Mesenchymal stem cell (in vitro differentiated cells and primary cell): ENCODE measurements at regions not wholly inside any gene's neighbourhood (a gene's known extent, or its start where the extent isn't known, plus 50 kb on each side); places are given as distances from the start of the nearest gene placed in this dataset.

Experiments used
- DNase-seq: peaks from one replicate; pipeline ENCODE4 v3.0.0-alpha.2; 2013
- H2AFZ ChIP-seq: one replicate; pipeline ENCODE4 v1.6.1; 2013; ENCODE audit warnings: low read depth, mild to moderate bottlenecking, control low read depth, inconsistent platforms, low read length, moderate library complexity
- H2AK5ac ChIP-seq: 2 replicates; pipeline ENCODE4 v1.6.1; 2013; ENCODE audit warnings: low read length, moderate library complexity, mild to moderate bottlenecking, inconsistent platforms; ENCODE audit not compliant: severe bottlenecking
- H2BK120ac ChIP-seq: one replicate; pipeline ENCODE4 v1.6.1; 2013; ENCODE audit warnings: low read depth, mild to moderate bottlenecking, inconsistent platforms, low read length, moderate library complexity
- H2BK12ac ChIP-seq, 2 experiments: one replicate each; pipeline ENCODE4 v1.6.1; 2013; ENCODE audit warnings: inconsistent platforms in 2 of 2, low read length in 2 of 2, mild to moderate bottlenecking in 2 of 2, moderate library complexity in 2 of 2, control low read depth in 1 of 2
- H2BK15ac ChIP-seq: one replicate; pipeline ENCODE4 v1.6.1; 2013; ENCODE audit warnings: mild to moderate bottlenecking, low read depth, inconsistent platforms; ENCODE audit not compliant: poor library complexity, severe bottlenecking
- H2BK5ac ChIP-seq: 2 replicates; pipeline ENCODE4 v1.6.1; 2013; ENCODE audit warnings: low read depth, mild to moderate bottlenecking, low read length, control low read depth, inconsistent platforms; ENCODE audit not compliant: poor library complexity, severe bottlenecking
- H3K14ac ChIP-seq, 2 experiments: one replicate each; pipeline ENCODE4 v1.6.1; 2013; ENCODE audit warnings: inconsistent platforms in 2 of 2, low read length in 2 of 2, control low read depth in 1 of 2, mild to moderate bottlenecking in 1 of 2, moderate library complexity in 1 of 2
- H3K18ac ChIP-seq, 2 experiments: one replicate each; pipeline ENCODE4 v1.6.1; 2013; ENCODE audit warnings: inconsistent platforms in 2 of 2, low read length in 2 of 2, control low read depth in 1 of 2, low read depth in 1 of 2, mild to moderate bottlenecking in 1 of 2
- H3K23ac ChIP-seq, 2 experiments: one replicate each; pipeline ENCODE4 v1.6.1; 2013; ENCODE audit warnings: inconsistent platforms in 2 of 2, low read length in 2 of 2, mild to moderate bottlenecking in 2 of 2, moderate library complexity in 2 of 2, control low read depth in 1 of 2
- H3K27ac ChIP-seq: 2 replicates; pipeline ENCODE4 v1.5.1; 2013; ENCODE audit warnings: mild to moderate bottlenecking, moderate library complexity, low read length, control low read depth, inconsistent platforms; ENCODE audit not compliant: poor library complexity, severe bottlenecking
- H3K27me3 ChIP-seq, 2 experiments: 2 replicates each; pipeline versions ENCODE4 v1.6.1 to v1.7.0; 2013; ENCODE audit warnings: low read length in 2 of 2, mild to moderate bottlenecking in 2 of 2, moderate library complexity in 2 of 2, control low read depth in 1 of 2, inconsistent platforms in 1 of 2; ENCODE audit not compliant: control insufficient read depth in 1 of 2, insufficient read depth in 1 of 2
- H3K36me3 ChIP-seq, 2 experiments: 2 replicates each; pipeline versions ENCODE4 v1.6.1 to v1.7.0; 2013; ENCODE audit warnings: low read length in 2 of 2, control low read depth in 1 of 2, inconsistent platforms in 1 of 2, low read depth in 1 of 2, mild to moderate bottlenecking in 1 of 2; ENCODE audit not compliant: insufficient read depth in 2 of 2, control insufficient read depth in 1 of 2
- H3K4ac ChIP-seq, 2 experiments: one replicate each; pipeline ENCODE4 v1.6.1; 2013; ENCODE audit warnings: inconsistent platforms in 2 of 2, low read length in 2 of 2, mild to moderate bottlenecking in 2 of 2, moderate library complexity in 2 of 2, control low read depth in 1 of 2, low read depth in 1 of 2
- H3K4me1 ChIP-seq: 2 replicates; pipeline ENCODE4 v1.6.1; 2013; ENCODE audit warnings: low read depth, low read length, control low read depth; ENCODE audit not compliant: control insufficient read depth, insufficient read depth
- H3K4me2 ChIP-seq: 2 replicates; pipeline ENCODE4 v1.6.1; 2013; ENCODE audit warnings: low read length, mild to moderate bottlenecking, inconsistent platforms; ENCODE audit not compliant: poor library complexity, severe bottlenecking
- H3K4me3 ChIP-seq, 2 experiments: 2 replicates each; pipeline versions ENCODE4 v1.5.1 to v1.7.0; 2013; ENCODE audit warnings: low read length in 2 of 2, mild to moderate bottlenecking in 2 of 2, control low read depth in 1 of 2, low read depth in 1 of 2; ENCODE audit not compliant: insufficient read depth in 1 of 2
- H3K79me1 ChIP-seq: replicated peaks from 2 replicates; pipeline ENCODE4 v1.6.1; 2013; ENCODE audit warnings: mild to moderate bottlenecking, control low read depth, low read length, inconsistent platforms; ENCODE audit not compliant: poor library complexity, severe bottlenecking
- H3K9ac ChIP-seq: 2 replicates; pipeline ENCODE4 v1.7.0; 2013; ENCODE audit warnings: mild to moderate bottlenecking, low read length, moderate library complexity
- H3K9me3 ChIP-seq: 2 replicates; pipeline ENCODE4 v1.7.0; 2013; ENCODE audit warnings: mild to moderate bottlenecking, low read length; ENCODE audit not compliant: control insufficient read depth
- H4K8ac ChIP-seq: one replicate; pipeline ENCODE4 v1.6.1; 2013; ENCODE audit warnings: inconsistent platforms, mild to moderate bottlenecking, low read length, moderate library complexity
- H4K91ac ChIP-seq: one replicate; pipeline ENCODE4 v1.6.1; 2013; ENCODE audit warnings: mild to moderate bottlenecking, low read length, inconsistent platforms
- WGBS: methylation state at CpG from one replicate; pipeline ENCODE4 v1.1.7; 2013; ENCODE audit warnings: mixed read lengths; 5-methylcytosine and 5-hydroxymethylcytosine counted together

DNA sequence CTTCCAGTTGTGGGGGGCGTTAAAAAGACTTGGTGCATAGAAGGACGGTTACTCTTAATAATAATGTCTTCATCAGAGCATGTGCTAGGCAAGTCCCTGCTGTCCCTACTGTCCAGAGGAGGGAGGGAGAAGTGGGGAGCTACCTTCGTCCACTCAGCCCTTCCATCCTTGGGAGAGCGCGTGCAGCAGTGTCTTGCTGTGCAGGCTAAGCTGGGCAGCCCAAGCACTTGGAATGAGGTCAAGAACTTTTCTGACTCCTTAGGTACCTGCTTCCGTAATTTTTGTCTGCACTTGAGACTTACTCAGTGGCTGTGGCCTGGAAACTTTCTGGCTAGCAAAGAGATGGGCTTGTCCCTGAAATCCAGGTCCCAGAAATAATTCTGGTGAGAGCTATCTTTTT lies 265.9 kb upstream of the SORCS1 start:
- Histone ChIP-seq H3K4me3 (no peak overlapping the region), H4K8ac (no peak overlapping the region), H3K18ac (no peak overlapping the region), H2BK5ac (no peak overlapping the region), H3K4me2 (no peak overlapping the region), H4K91ac (no peak overlapping the region), H3K14ac (no peak overlapping the region), H3K27ac (no peak overlapping the region), H3K9me3 (no peaks in the 10 kb centered on the region), H2BK12ac (no peak overlapping the region), H3K23ac (no peak overlapping the region), H2BK120ac (no peak overlapping the region), H2BK15ac (no peak overlapping the region), H3K9ac (no peak overlapping the region), H3K27me3 (no peaks in the 10 kb centered on the region), H3K79me1 (no peaks in the 10 kb centered on the region), H2AFZ (no peak overlapping the region), H3K36me3 (no peaks in the 10 kb centered on the region), H2AK5ac (no peak overlapping the region), H3K4ac (no peak overlapping the region), H3K4me1 (no peaks in the 10 kb centered on the region)
- 94% methylated on average over 5 of the region's 6 CpGs for WGBS
- DNase-seq = no peak

DNA sequence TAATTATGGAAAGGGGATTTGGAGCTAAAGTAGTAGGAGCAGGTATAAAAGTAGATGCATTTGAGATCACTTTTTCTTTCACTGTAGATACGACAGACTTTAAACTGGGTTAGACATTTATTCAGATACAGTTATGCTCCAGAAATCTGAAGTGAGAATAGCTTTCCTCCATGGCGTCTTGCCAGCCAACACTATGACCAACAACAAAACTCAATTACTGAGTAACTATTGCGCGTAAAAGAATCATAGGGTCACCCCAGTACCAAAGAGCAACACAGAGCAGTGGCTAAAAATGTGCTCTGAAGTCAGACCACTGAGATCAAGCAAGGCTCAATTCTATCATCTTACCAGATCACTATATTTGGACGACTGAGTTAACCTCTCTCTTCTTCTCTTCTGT lies 262.5 kb upstream of the SORCS1 start:
- H3K27ac ChIP-seq = no peak overlapping the region
- no peaks in the 10 kb centered on the region for H3K9me3 ChIP-seq
- no peaks in the 10 kb centered on the region for H3K79me1 ChIP-seq
- H2BK5ac ChIP-seq = no peak overlapping the region
- H4K91ac ChIP-seq = no peak overlapping the region
- H2BK120ac ChIP-seq = no peak overlapping the region
- no peak overlapping the region for H3K14ac ChIP-seq
- no peak overlapping the region for H3K23ac ChIP-seq
- 96% methylated on average over 4 of the region's 5 CpGs for WGBS
- H3K18ac ChIP-seq = no peak overlapping the region
- H3K4me3 ChIP-seq = no peak overlapping the region
- no peak overlapping the region for H3K4ac ChIP-seq
- H3K27me3 ChIP-seq = no peaks in the 10 kb centered on the region
- no peaks in the 10 kb centered on the region for H3K4me1 ChIP-seq
- no peak overlapping the region for H4K8ac ChIP-seq
- no peak overlapping the region for H2AK5ac ChIP-seq
- no peak overlapping the region for H2BK12ac ChIP-seq
- no peaks in the 10 kb centered on the region for H3K36me3 ChIP-seq
- no peak overlapping the region for H2AFZ ChIP-seq
- DNase-seq = no peak
- H2BK15ac ChIP-seq = no peak overlapping the region
- H3K9ac ChIP-seq = no peak overlapping the region
- H3K4me2 ChIP-seq = no peak overlapping the region

DNA sequence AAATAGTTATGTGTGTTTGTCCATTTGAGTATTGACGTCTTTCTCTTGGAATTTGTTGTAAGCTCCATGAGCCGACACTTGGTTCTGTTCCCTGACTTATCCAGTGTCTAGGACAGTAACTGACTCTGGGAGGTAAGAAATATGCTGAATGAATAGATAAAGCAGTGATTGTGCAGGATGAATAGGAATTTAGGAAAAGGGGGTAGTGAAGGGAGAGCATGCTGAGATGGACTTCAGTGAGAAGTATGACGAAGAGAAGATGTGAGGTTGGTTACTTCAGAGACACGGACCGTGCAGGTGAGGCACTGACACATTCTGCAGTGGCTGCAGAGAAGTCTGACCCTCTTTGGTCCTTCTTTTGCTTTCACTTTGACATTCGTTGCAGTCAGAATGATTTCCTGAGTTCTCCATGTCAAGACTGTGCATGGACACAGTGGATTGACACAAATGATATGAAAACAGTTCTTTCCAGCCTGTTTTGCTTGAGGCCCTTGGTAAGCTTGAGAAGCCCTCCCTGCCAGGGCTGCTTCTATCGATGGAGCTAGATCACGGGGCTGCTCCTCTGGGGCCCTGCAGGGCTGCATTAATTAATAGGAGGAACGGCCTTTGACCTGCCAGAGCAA lies 261.5 kb upstream of the SORCS1 start:
- Histone ChIP-seq H3K4me2 (no peak overlapping the region), H4K91ac (no peak overlapping the region), H3K79me1 (no peaks in the 10 kb centered on the region), H2BK12ac (no peak overlapping the region), H3K14ac (no peak overlapping the region), H3K18ac (no peak overlapping the region), H2AFZ (no peak overlapping the region), H3K36me3 (no peaks in the 10 kb centered on the region), H2AK5ac (no peak overlapping the region), H3K27me3 (no peaks in the 10 kb centered on the region), H3K4me3 (peak overlapping the region in 1 of 2 experiments; percentile 59), H4K8ac (no peak overlapping the region), H2BK15ac (no peak overlapping the region), H2BK120ac (no peak overlapping the region), H3K4me1 (no peaks in the 10 kb centered on the region), H3K9me3 (no peaks in the 10 kb centered on the region), H3K4ac (no peak overlapping the region), H2BK5ac (no peak overlapping the region), H3K27ac (no peak overlapping the region), H3K23ac (no peak overlapping the region), H3K9ac (peak overlapping the region; percentile 27)
- WGBS = 82% methylated on average over 8 of the region's 9 CpGs
- no peak for DNase-seq

DNA sequence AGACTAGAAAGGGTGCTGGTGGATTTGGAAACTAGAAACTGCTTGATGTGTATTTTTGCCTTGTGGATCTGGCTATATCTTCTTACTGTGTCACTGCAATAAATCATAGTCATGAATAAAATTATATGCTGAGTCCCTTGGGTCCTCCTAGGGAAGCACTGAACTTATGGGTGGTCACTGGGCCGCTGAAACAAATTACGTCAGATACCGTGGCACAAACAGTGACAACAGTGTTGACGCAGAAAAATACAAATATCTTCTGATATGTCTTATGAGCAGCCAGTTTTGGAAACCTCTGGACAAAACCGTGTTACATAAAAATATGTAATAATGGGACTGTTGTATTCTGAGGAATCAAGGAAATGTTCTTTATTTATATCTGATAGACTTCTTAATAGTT lies 260.1 kb upstream of the SORCS1 start:
- no peak for DNase-seq
- Histone ChIP-seq H3K27me3 (no peaks in the 10 kb centered on the region), H2BK5ac (no peak overlapping the region), H3K36me3 (no peaks in the 10 kb centered on the region), H3K14ac (no peak overlapping the region), H3K79me1 (no peaks in the 10 kb centered on the region), H4K8ac (no peak overlapping the region), H2BK12ac (no peak overlapping the region), H3K4me1 (no peaks in the 10 kb centered on the region), H3K9me3 (no peaks in the 10 kb centered on the region), H3K18ac (no peak overlapping the region), H3K4me2 (no peak overlapping the region), H2AK5ac (no peak overlapping the region), H2BK120ac (no peak overlapping the region), H4K91ac (no peak overlapping the region), H3K4me3 (no peak overlapping the region), H3K9ac (no peak overlapping the region), H2BK15ac (no peak overlapping the region), H3K23ac (no peak overlapping the region), H3K27ac (no peak overlapping the region), H3K4ac (no peak overlapping the region), H2AFZ (no peak overlapping the region)
- WGBS = 93% methylated on average over 4 of the region's 5 CpGs
